ENCODE measurements at regions not wholly inside any gene's neighbourhood (a gene's known extent, or its start where the extent isn't known, plus 50 kb on each side); places are given as distances from the start of the nearest gene placed in this dataset.
"Not testable (repeated sequence)": the region's sequence is repeated elsewhere in the genome, so short reads cannot be mapped to it uniquely, and the experiment has no call there.

- Histone ChIP-seq H3K4me3 (no peak overlapping the region), H3K36me3 (no peaks in the 10 kb centered on the region), H3K27ac (no peak overlapping the region), H3K4me1 (no peaks in the 10 kb centered on the region), H3K27me3 (no peaks in the 10 kb centered on the region), H3K9me3 (no peaks in the 10 kb centered on the region)
- intact Hi-C loops (cut with DNase I; ENCODE audit: low total_unique reads) = no loop called here
- TF ChIP-seq CTCF (IDR thresholded peaks at IDR 0.05) = no peak
- no peak for DNase-seq
Measured at GRCh38 chr6:131336596-131336995, 201.3 kb downstream of the AKAP7 start.

GRCh38 chr6:131346896-131347295 lies 211.6 kb downstream of the AKAP7 start:
- intact Hi-C loops (cut with DNase I; ENCODE audit: low total_unique reads); H3K4me3 ChIP-seq: not testable (repeated sequence)

GRCh38 chr6:131348572-131348971 lies 213.3 kb downstream of the AKAP7 start:
- H3K9me3 ChIP-seq = no peaks in the 10 kb centered on the region
- H3K4me3 ChIP-seq = no peak overlapping the region
- no peaks in the 10 kb centered on the region for H3K36me3 ChIP-seq
- H3K27ac ChIP-seq = no peak overlapping the region
- no peaks in the 10 kb centered on the region for H3K27me3 ChIP-seq
- intact Hi-C loops (cut with DNase I; ENCODE audit: low total_unique reads) = no loop called here
- no peak for TF ChIP-seq CTCF (IDR thresholded peaks at IDR 0.05)
- DNase-seq = no peak
- H3K4me1 ChIP-seq = no peaks in the 10 kb centered on the region

More at GRCh38 chr6:131346896-131347295, 211.6 kb downstream of the AKAP7 start:
- H3K27ac ChIP-seq, DNase-seq, H3K27me3 ChIP-seq, H3K4me1 ChIP-seq, H3K9me3 ChIP-seq, H3K36me3 ChIP-seq: not testable (repeated sequence)

GRCh38 chr6:131349199-131349598 lies 213.9 kb downstream of the AKAP7 start:
- no peaks in the 10 kb centered on the region for H3K4me1 ChIP-seq
- H3K4me3 ChIP-seq = no peak overlapping the region
- H3K27me3 ChIP-seq = no peaks in the 10 kb centered on the region
- H3K9me3 ChIP-seq = no peaks in the 10 kb centered on the region
- H3K36me3 ChIP-seq = no peaks in the 10 kb centered on the region
- no peak for TF ChIP-seq CTCF (IDR thresholded peaks at IDR 0.05)
- no peak overlapping the region for H3K27ac ChIP-seq
- intact Hi-C loops (cut with DNase I; ENCODE audit: low total_unique reads) = no loop called here
- no peak for DNase-seq

- Histone ChIP-seq H3K36me3 (no peaks in the 10 kb centered on the region), H3K4me3 (no peak overlapping the region), H3K27ac (no peak overlapping the region), H3K9me3 (no peaks in the 10 kb centered on the region), H3K27me3 (no peaks in the 10 kb centered on the region), H3K4me1 (no peaks in the 10 kb centered on the region)
- TF ChIP-seq CTCF (IDR thresholded peaks at IDR 0.05) = no peak
- no peak for DNase-seq
- intact Hi-C loops (cut with DNase I; ENCODE audit: low total_unique reads) = no loop called here
Measured at GRCh38 chr6:131353106-131353505, 217.8 kb downstream of the AKAP7 start.

- TF ChIP-seq CTCF (IDR thresholded peaks at IDR 0.05) = no peak
- intact Hi-C loops (cut with DNase I; ENCODE audit: low total_unique reads) = no loop called here
- Histone ChIP-seq H3K27me3 (no peaks in the 10 kb centered on the region), H3K27ac (no peak overlapping the region), H3K4me1 (no peaks in the 10 kb centered on the region), H3K36me3 (no peaks in the 10 kb centered on the region), H3K9me3 (no peaks in the 10 kb centered on the region), H3K4me3 (no peak overlapping the region)
- DNase-seq = no peak
Measured at GRCh38 chr6:131353876-131354275, 218.6 kb downstream of the AKAP7 start.
